Panc1 (cell line): ENCODE measurements at regions not wholly inside any gene's neighbourhood (a gene's known extent, or its start where the extent isn't known, plus 50 kb on each side); places are given as distances from the start of the nearest gene placed in this dataset.

Experiments
- CTCF ChIP-seq: fragments of 450-650 bp; IDR thresholded peaks from 2 replicates; pipeline ENCODE4 v1.5.1; 2017; ENCODE audit warnings: mild to moderate bottlenecking
- POLR2AphosphoS5 ChIP-seq: IDR thresholded peaks from 2 replicates; pipeline ENCODE4 v1.6.1; 2012; ENCODE audit warnings: mild to moderate bottlenecking, low read depth, low read length, moderate library complexity
- REST ChIP-seq, 2 experiments: IDR thresholded peaks; 2 replicates each; pipeline ENCODE4 v1.6.1; 2011 to 2012; ENCODE audit warnings: low read depth in 2 of 2, control low read depth in 1 of 2, low read length in 1 of 2, mild to moderate bottlenecking in 1 of 2, moderate library complexity in 1 of 2; ENCODE audit not compliant: insufficient read depth in 1 of 2
- SIN3A ChIP-seq: IDR thresholded peaks from 2 replicates; pipeline ENCODE4 v1.6.1; 2012; ENCODE audit warnings: low read depth, mild to moderate bottlenecking, low read length, moderate library complexity, borderline replicate concordance; ENCODE audit not compliant: insufficient read depth
- TCF7L2 ChIP-seq: IDR thresholded peaks from 2 replicates; pipeline ENCODE4 v1.6.1; 2011; ENCODE audit warnings: mild to moderate bottlenecking, low read depth, low read length, inconsistent platforms

GRCh38 chr13:60326273-60326672 is 70.7 kb upstream of the TDRD3 start:
- TF ChIP-seq POLR2AphosphoS5 (no peak), CTCF (no peak), REST (IDR thresholded peaks at IDR 0.05; ENCODE audit: insufficient read depth in 1 of 2, low read depth in 2 of 2, low read length in 1 of 2) (no peak), SIN3A (no peak), TCF7L2 (no peak)
